Gastroesophageal sphincter (tissue), 4 donors: ENCODE measurements at regions not wholly inside any gene's neighbourhood (a gene's known extent, or its start where the extent isn't known, plus 50 kb on each side); places are given as distances from the start of the nearest gene placed in this dataset.
A peak's percentile ranks its signal among the peaks of the same experiment; 100 is the strongest.

Experiments
- ATAC-seq: fragments of 150-250 bp; one replicate; pipeline ENCODE4 v1.9.1; 2016; ENCODE audit warnings: mild to moderate bottlenecking, moderate library complexity
- H3K27ac ChIP-seq, 4 donors: fragments of 200-600 bp; sonication (generic) in 3 of 4; 1 replicate in 3 of 4; 2 replicates in 1 of 4; pipeline ENCODE4 v1.5.1; 2016 to 2019
- H3K27me3 ChIP-seq: fragments of 200-600 bp; sonication (generic); one replicate; pipeline ENCODE4 v1.5.1; 2019
- H3K36me3 ChIP-seq, 2 donors: fragments of 200-600 bp; sonication (generic); one replicate each; pipeline ENCODE4 v1.5.1; 2019; ENCODE audit warnings: control low read depth in 1 of 2
- H3K4me1 ChIP-seq, 3 donors: fragments of 200-600 bp; sonication (generic); 1 replicate in 2 of 3; 2 replicates in 1 of 3; pipeline ENCODE4 v1.5.1; 2016 to 2019; ENCODE audit warnings: control low read depth in 2 of 3
- H3K4me3 ChIP-seq, 2 donors: fragments of 200-600 bp; sonication (generic); one replicate each; pipeline ENCODE4 v1.5.1; 2019; ENCODE audit warnings: mild to moderate bottlenecking in 1 of 2, moderate library complexity in 1 of 2
- H3K9me3 ChIP-seq, 3 donors: fragments of 200-600 bp; sonication (generic); one replicate each; pipeline ENCODE4 v1.5.1; 2017 to 2019; ENCODE audit warnings: control low read depth in 2 of 3
- CTCF ChIP-seq, 4 experiments: fragments of 200-600 bp in 2 of 4; fragments of 450-650 bp in 2 of 4; sonication (generic) in 1 of 4; IDR thresholded peaks; one replicate each; pipeline ENCODE4 v1.5.1; 2017 to 2019; ENCODE audit warnings: antibody characterized with exemption in 4 of 4, mild to moderate bottlenecking in 2 of 4, moderate library complexity in 2 of 4
- EP300 ChIP-seq: sonication (generic); formaldehyde crosslinking; IDR thresholded peaks from one replicate; pipeline ENCODE4 v1.6.1; 2017; ENCODE audit warnings: antibody characterized with exemption, mild to moderate bottlenecking
- POLR2A ChIP-seq, 2 donors: fragments of 450-650 bp; IDR thresholded peaks; one replicate each; pipeline ENCODE4 v1.6.1; 2017; ENCODE audit warnings: antibody characterized with exemption in 2 of 2, mild to moderate bottlenecking in 2 of 2, moderate library complexity in 1 of 2
- POLR2AphosphoS5 ChIP-seq: sonication (generic); formaldehyde crosslinking; IDR thresholded peaks from one replicate; pipeline ENCODE4 v1.6.1; 2017; ENCODE audit warnings: antibody characterized with exemption
- WGBS, 2 donors: methylation state at CpG; one replicate each; pipeline ENCODE4 v1.1.5; 2018; ENCODE audit warnings: low coverage in 1 of 2; 5-methylcytosine and 5-hydroxymethylcytosine counted together

- TF ChIP-seq POLR2A (IDR thresholded peaks at IDR 0.05), result no peak
- TF ChIP-seq EP300, result no peak
- TF ChIP-seq POLR2AphosphoS5, result no peak
- peak; percentile 6 to 59 (median 48) for TF ChIP-seq CTCF (IDR thresholded peaks at IDR 0.05)
- peaks cover 0 to 7% (median 0%) of the 10 kb centered on the region in 3 donors for H3K9me3 ChIP-seq
- no peaks in the 10 kb centered on the region for H3K36me3 ChIP-seq
- no peak overlapping the region for H3K27ac ChIP-seq
- H3K4me1 ChIP-seq, result no peaks in the 10 kb centered on the region
- ATAC-seq, result peak; percentile 41
- no peaks in the 10 kb centered on the region for H3K27me3 ChIP-seq
- WGBS, 2 donors, result 83% methylated on average over 5 of the region's 5 CpGs; no CpG with 5 or more reads in 1 of the 2 donors
- H3K4me3 ChIP-seq, result no peak overlapping the region
Observed at GRCh38 chr6:24991810-24992467, 56.2 kb upstream of the RIPOR2 start.

- 100% methylated on average over 1 of the region's 1 CpG for WGBS, 2 donors
- Histone ChIP-seq H3K27ac (no peak overlapping the region), H3K36me3 (no peaks in the 10 kb centered on the region), H3K9me3 (no peaks in the 10 kb centered on the region), H3K27me3 (no peaks in the 10 kb centered on the region), H3K4me3 (no peak overlapping the region), H3K4me1 (no peaks in the 10 kb centered on the region)
- no peak for ATAC-seq
- TF ChIP-seq POLR2AphosphoS5, result no peak
- no peak for TF ChIP-seq POLR2A (IDR thresholded peaks at IDR 0.05)
- no peak for TF ChIP-seq EP300
- TF ChIP-seq CTCF (IDR thresholded peaks at IDR 0.05), result no peak
Observed at GRCh38 chr6:24994812-24995211, 59.1 kb upstream of the RIPOR2 start.

GRCh38 chr6:24995270-24995669 lies 59.5 kb upstream of the RIPOR2 start:
- 75 to 100% methylated on average over 1 to 4 of the region's 4 CpGs for WGBS, 2 donors
- H3K9me3 ChIP-seq, result no peaks in the 10 kb centered on the region
- no peaks in the 10 kb centered on the region for H3K4me1 ChIP-seq
- no peak overlapping the region for H3K27ac ChIP-seq
- TF ChIP-seq POLR2A (IDR thresholded peaks at IDR 0.05), result no peak
- no peak for TF ChIP-seq EP300
- no peak for TF ChIP-seq CTCF (IDR thresholded peaks at IDR 0.05)
- TF ChIP-seq POLR2AphosphoS5, result no peak
- H3K27me3 ChIP-seq, result no peaks in the 10 kb centered on the region
- no peaks in the 10 kb centered on the region for H3K36me3 ChIP-seq
- H3K4me3 ChIP-seq, result no peak overlapping the region
- no peak for ATAC-seq

GRCh38 chr6:24996269-24996836 lies 60.6 kb upstream of the RIPOR2 start:
- Histone ChIP-seq H3K4me1 (no peaks in the 10 kb centered on the region), H3K27ac (no peak overlapping the region), H3K9me3 (no peaks in the 10 kb centered on the region), H3K27me3 (no peaks in the 10 kb centered on the region), H3K4me3 (no peak overlapping the region), H3K36me3 (no peaks in the 10 kb centered on the region)
- WGBS, 2 donors, result 56 to 71% methylated on average over 3 to 5 of the region's 5 CpGs
- ATAC-seq, result no peak
- TF ChIP-seq EP300 (no peak), CTCF (IDR thresholded peaks at IDR 0.05) (no peak), POLR2AphosphoS5 (no peak), POLR2A (IDR thresholded peaks at IDR 0.05) (no peak)

GRCh38 chr6:24997231-24997630 lies 61.5 kb upstream of the RIPOR2 start:
- Histone ChIP-seq H3K27me3 (no peaks in the 10 kb centered on the region), H3K4me1 (no peaks in the 10 kb centered on the region), H3K9me3 (no peaks in the 10 kb centered on the region), H3K27ac (no peak overlapping the region), H3K4me3 (no peak overlapping the region), H3K36me3 (no peaks in the 10 kb centered on the region)
- ATAC-seq, result no peak
- WGBS, 2 donors, result 75 to 88% methylated on average over 1 of the region's 1 CpG
- TF ChIP-seq EP300 (no peak), POLR2AphosphoS5 (no peak), CTCF (IDR thresholded peaks at IDR 0.05) (no peak), POLR2A (IDR thresholded peaks at IDR 0.05) (no peak)
